ENCODE measurements at regions not wholly inside any gene's neighbourhood (a gene's known extent, or its start where the extent isn't known, plus 50 kb on each side); places are given as distances from the start of the nearest gene placed in this dataset.

DNA sequence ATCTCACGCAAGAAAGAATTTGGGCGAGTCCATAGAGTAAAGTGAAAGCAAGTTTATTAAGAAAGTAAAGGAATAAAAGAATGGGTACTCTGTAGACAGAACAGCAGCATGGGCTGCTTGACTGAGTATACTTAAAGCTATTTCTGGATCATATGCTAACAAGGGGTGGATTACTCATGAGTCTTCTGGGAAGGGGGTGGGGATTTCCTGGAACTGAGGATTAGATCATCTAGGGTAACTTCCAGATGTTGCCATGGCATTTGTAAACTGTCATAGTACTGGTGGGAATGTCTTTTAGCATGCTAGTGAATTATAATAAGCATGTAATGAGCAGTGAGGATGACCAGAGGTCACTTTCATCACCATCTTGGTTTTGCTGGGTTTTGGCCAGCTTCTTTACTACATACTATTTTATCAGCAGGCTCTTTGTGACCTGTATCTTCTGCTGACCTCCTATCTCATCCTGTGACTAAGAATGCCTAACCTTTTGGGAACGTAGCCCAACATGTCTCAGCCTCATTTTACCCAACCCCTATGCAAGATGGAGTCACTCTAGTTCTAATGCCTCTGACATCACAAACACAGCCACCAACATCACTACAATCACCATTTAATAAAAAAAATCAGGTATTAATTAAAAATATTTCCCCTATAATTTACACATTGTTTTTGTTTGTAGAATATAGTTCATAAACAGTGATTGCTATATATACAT lies 890.7 kb upstream of the EPHA6 start:
- TF ChIP-seq, protein P1, sequence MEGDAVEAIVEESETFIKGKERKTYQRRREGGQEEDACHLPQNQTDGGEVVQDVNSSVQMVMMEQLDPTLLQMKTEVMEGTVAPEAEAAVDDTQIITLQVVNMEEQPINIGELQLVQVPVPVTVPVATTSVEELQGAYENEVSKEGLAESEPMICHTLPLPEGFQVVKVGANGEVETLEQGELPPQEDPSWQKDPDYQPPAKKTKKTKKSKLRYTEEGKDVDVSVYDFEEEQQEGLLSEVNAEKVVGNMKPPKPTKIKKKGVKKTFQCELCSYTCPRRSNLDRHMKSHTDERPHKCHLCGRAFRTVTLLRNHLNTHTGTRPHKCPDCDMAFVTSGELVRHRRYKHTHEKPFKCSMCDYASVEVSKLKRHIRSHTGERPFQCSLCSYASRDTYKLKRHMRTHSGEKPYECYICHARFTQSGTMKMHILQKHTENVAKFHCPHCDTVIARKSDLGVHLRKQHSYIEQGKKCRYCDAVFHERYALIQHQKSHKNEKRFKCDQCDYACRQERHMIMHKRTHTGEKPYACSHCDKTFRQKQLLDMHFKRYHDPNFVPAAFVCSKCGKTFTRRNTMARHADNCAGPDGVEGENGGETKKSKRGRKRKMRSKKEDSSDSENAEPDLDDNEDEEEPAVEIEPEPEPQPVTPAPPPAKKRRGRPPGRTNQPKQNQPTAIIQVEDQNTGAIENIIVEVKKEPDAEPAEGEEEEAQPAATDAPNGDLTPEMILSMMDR (conservative IDR thresholded peaks at IDR 0.05; ENCODE audit: low read depth, low read length) = no peak
- TF ChIP-seq EZH2phosphoT487 (IDR thresholded peaks at IDR 0.05; ENCODE audit: borderline replicate concordance, low read length) = no peak
- no peak for TF ChIP-seq EZH2 (IDR thresholded peaks at IDR 0.05; ENCODE audit: low read length, unreplicated experiment)

All from PC-3 (cell line).